OCI-LY1 (cell line): ENCODE measurements at regions not wholly inside any gene's neighbourhood (a gene's known extent, or its start where the extent isn't known, plus 50 kb on each side); places are given as distances from the start of the nearest gene placed in this dataset.

ENCODE experiments used
- CTCF ChIP-seq: fragments of 200-600 bp; sonication (generic), shearing (Covaris generic); IDR thresholded peaks from 2 replicates; pipeline ENCODE4 v1.5.1; 2017; ENCODE audit warnings: mild to moderate bottlenecking, antibody characterized with exemption, low read length, moderate library complexity, mixed read lengths
- EZH2 ChIP-seq: fragments of 200-600 bp; sonication (generic), shearing (Covaris generic); IDR thresholded peaks from 2 replicates; pipeline ENCODE4 v1.8.0; 2017; ENCODE audit warnings: borderline replicate concordance, mixed run types, mild to moderate bottlenecking, antibody characterized with exemption, low read length, moderate library complexity, mixed read lengths

GRCh38 chr6:169073311-169073710 is 180.3 kb downstream of the THBS2 start:
- TF ChIP-seq CTCF: no peak
- no peak for TF ChIP-seq EZH2
